Cardiac fibroblast (primary cell): ENCODE measurements at regions not wholly inside any gene's neighbourhood (a gene's known extent, or its start where the extent isn't known, plus 50 kb on each side); places are given as distances from the start of the nearest gene placed in this dataset.

Source experiments
- DNase-seq, 2 donors: peaks; one replicate each; pipeline versions ENCODE4 v3.0.0 to v3.0.0-alpha.2; 2010; ENCODE audit warnings: low read depth in 2 of 2
- H3K4me3 ChIP-seq, 2 donors: replicated peaks in 1 of 2; 1 replicate in 1 of 2; 2 replicates in 1 of 2; pipeline ENCODE4 v1.5.1; 2011; ENCODE audit warnings: low read depth in 2 of 2, low read length in 2 of 2, mild to moderate bottlenecking in 2 of 2, moderate library complexity in 1 of 2
- TF ChIP-seq, protein P1 (sequence below): IDR thresholded peaks from one replicate; pipeline ENCODE4 v1.5.1; 2011; ENCODE audit warnings: low read depth, mild to moderate bottlenecking, low read length, inconsistent platforms

GRCh38 chr13:68234274-68234673 is 1004.1 kb upstream of the PCDH9 start:
- peak in 1 of 2 donors; percentile 7 for DNase-seq
- TF ChIP-seq, protein P1, sequence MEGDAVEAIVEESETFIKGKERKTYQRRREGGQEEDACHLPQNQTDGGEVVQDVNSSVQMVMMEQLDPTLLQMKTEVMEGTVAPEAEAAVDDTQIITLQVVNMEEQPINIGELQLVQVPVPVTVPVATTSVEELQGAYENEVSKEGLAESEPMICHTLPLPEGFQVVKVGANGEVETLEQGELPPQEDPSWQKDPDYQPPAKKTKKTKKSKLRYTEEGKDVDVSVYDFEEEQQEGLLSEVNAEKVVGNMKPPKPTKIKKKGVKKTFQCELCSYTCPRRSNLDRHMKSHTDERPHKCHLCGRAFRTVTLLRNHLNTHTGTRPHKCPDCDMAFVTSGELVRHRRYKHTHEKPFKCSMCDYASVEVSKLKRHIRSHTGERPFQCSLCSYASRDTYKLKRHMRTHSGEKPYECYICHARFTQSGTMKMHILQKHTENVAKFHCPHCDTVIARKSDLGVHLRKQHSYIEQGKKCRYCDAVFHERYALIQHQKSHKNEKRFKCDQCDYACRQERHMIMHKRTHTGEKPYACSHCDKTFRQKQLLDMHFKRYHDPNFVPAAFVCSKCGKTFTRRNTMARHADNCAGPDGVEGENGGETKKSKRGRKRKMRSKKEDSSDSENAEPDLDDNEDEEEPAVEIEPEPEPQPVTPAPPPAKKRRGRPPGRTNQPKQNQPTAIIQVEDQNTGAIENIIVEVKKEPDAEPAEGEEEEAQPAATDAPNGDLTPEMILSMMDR, result no peak
- H3K4me3 ChIP-seq, result no peak overlapping the region

DNA sequence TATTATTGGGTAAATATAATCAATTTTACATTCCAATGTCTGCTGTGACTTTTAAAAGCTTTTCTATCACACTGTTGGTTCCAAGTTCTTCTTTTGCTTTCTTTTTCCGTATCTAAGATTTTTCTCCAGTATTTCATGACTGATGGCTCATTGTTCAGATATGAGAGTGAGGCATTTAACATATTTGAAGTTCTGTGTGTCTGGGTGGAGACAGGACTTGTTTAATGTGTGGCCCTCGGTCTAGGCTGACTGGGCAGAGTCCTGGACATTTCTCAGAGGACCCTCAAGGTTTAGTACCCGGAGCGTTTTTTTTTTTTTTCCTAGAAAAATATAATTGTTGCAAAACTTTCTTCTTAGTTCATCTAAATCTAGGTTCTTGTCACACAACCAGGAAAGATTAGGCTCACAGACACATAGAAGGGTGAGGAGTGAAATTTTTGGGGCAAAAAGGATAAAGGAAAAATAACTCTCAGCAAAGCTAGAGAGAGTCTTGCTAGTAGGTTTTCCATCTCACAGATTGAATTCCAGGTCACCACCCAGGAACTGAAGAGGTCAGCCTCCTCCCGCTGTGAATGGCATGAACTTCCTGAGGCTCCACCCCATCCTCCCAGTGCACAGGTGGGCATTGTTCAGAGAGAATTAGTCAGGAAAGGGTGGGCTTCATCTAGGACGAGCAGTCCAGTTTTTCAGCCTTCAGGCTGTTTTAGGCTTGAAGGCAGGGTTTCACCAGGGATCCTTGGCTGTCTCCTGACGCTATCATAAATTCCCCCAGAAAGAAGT is 1002.4 kb upstream of the PCDH9 start:
- no peak for DNase-seq
- H3K4me3 ChIP-seq, result no peak overlapping the region
- TF ChIP-seq, protein P1, result no peak

- DNase-seq, result no peak
- H3K4me3 ChIP-seq, result no peak overlapping the region
- TF ChIP-seq, protein P1, result no peak
Measured at GRCh38 chr13:68214691-68215415, 984.7 kb upstream of the PCDH9 start.

- H3K4me3 ChIP-seq, result no peak overlapping the region
- no peak for DNase-seq
- TF ChIP-seq, protein P1, result no peak
Measured at GRCh38 chr13:68199271-68199670, 969.1 kb upstream of the PCDH9 start.

DNA sequence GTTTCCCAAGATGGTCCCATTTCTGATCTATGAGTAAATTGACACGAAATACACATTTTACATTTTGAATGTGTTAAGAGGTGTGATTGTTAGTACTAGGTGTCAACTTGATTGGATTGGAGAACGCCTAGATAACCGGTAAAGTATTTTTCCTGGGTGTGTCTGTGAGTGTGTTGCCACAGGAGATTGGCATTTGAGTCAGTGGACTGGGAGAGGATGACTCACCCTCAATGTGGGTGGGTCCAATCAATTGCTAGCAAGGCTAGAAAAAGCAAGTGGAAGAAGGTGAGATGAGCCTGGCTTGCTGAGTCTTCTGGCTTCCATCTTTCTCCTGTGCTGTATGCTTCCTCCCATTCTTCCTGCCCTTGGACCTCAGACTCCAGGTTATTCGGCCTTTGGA is 960.7 kb upstream of the PCDH9 start:
- peak in 1 of 2 donors; percentile 5 for DNase-seq
- H3K4me3 ChIP-seq, result no peak overlapping the region
- TF ChIP-seq, protein P1, result no peak

GRCh38 chr13:68185444-68186141 is 955.5 kb upstream of the PCDH9 start:
- DNase-seq, result peak in 1 of 2 donors; percentile 0
- TF ChIP-seq, protein P1, result no peak
- no peak overlapping the region for H3K4me3 ChIP-seq
